HEK293T (cell line): ENCODE measurements at regions not wholly inside any gene's neighbourhood (a gene's known extent, or its start where the extent isn't known, plus 50 kb on each side); places are given as distances from the start of the nearest gene placed in this dataset.

ENCODE experiments used
- CTCF ChIA-PET: fragments of 350-600 bp; formaldehyde crosslinking; extraction: SDS; loops from one replicate; lab custom pipeline; 2021; ENCODE audit warnings: antibody characterized with exemption, inconsistent platforms; lab: Yijun Ruan, JAX
- POLR2A ChIA-PET: fragments of 350-600 bp; formaldehyde crosslinking; extraction: SDS; loops from one replicate; lab custom pipeline; 2020; ENCODE audit warnings: antibody characterized with exemption, inconsistent platforms; lab: Yijun Ruan, JAX
- DNase-seq: peaks from one replicate; pipeline ENCODE4 v3.0.0; 2012; ENCODE audit warnings: mixed read lengths; ENCODE audit errors: extremely low spot score
- ARNT ChIP-seq: fragments of 450-650 bp; IDR thresholded peaks from 2 replicates; pipeline ENCODE4 v1.6.1; 2017; ENCODE audit warnings: mild to moderate bottlenecking
- BHLHE40 ChIP-seq: fragments of 450-650 bp; IDR thresholded peaks from 2 replicates; pipeline ENCODE4 v1.6.1; 2016; ENCODE audit warnings: mild to moderate bottlenecking, moderate library complexity, borderline replicate concordance
- CTBP1 ChIP-seq: fragments of 450-650 bp; IDR thresholded peaks from 2 replicates; pipeline ENCODE4 v1.6.1; 2016; ENCODE audit warnings: borderline replicate concordance
- ELF4 ChIP-seq: fragments of 450-650 bp; IDR thresholded peaks from 2 replicates; pipeline ENCODE4 v1.6.1; 2017; ENCODE audit warnings: antibody characterized with exemption
- FOXA1 ChIP-seq: fragments of 450-650 bp; IDR thresholded peaks from 2 replicates; pipeline ENCODE4 v1.6.1; 2016; ENCODE audit warnings: mild to moderate bottlenecking
- FOXK2 ChIP-seq: fragments of 450-650 bp; IDR thresholded peaks from 2 replicates; pipeline ENCODE4 v1.6.1; 2016; ENCODE audit warnings: mild to moderate bottlenecking
- FOXM1 ChIP-seq: fragments of 450-650 bp; IDR thresholded peaks from 2 replicates; pipeline ENCODE4 v1.6.1; 2017; ENCODE audit warnings: mild to moderate bottlenecking, borderline replicate concordance
- HDGF ChIP-seq: fragments of 450-650 bp; IDR thresholded peaks from 2 replicates; pipeline ENCODE4 v1.6.1; 2017; ENCODE audit warnings: antibody characterized with exemption, borderline replicate concordance
- L3MBTL2 ChIP-seq: fragments of 450-650 bp; conservative IDR thresholded peaks from 2 replicates; pipeline ENCODE4 v1.6.1; 2016; ENCODE audit warnings: mild to moderate bottlenecking
- LEF1 ChIP-seq: fragments of 450-650 bp; IDR thresholded peaks from 2 replicates; pipeline ENCODE4 v1.6.1; 2017; ENCODE audit warnings: mild to moderate bottlenecking, borderline replicate concordance
- NFRKB ChIP-seq: fragments of 450-650 bp; IDR thresholded peaks from 2 replicates; pipeline ENCODE4 v1.6.1; 2016; ENCODE audit warnings: mild to moderate bottlenecking, moderate library complexity
- SP1 ChIP-seq: fragments of 450-650 bp; IDR thresholded peaks from 2 replicates; pipeline ENCODE4 v1.6.1; 2017
- SUZ12 ChIP-seq: fragments of 450-650 bp; IDR thresholded peaks from 2 replicates; pipeline ENCODE4 v1.6.1; 2016; ENCODE audit warnings: mild to moderate bottlenecking
- TARDBP ChIP-seq: fragments of 450-650 bp; IDR thresholded peaks from 2 replicates; pipeline ENCODE4 v1.6.1; 2016
- ZNF384 ChIP-seq: fragments of 450-650 bp; IDR thresholded peaks from 2 replicates; pipeline ENCODE4 v1.6.1; 2016
- TF ChIP-seq, protein P1 (sequence below): fragments of 450-650 bp; IDR thresholded peaks from 2 replicates; pipeline ENCODE4 v1.6.1; 2016

DNA sequence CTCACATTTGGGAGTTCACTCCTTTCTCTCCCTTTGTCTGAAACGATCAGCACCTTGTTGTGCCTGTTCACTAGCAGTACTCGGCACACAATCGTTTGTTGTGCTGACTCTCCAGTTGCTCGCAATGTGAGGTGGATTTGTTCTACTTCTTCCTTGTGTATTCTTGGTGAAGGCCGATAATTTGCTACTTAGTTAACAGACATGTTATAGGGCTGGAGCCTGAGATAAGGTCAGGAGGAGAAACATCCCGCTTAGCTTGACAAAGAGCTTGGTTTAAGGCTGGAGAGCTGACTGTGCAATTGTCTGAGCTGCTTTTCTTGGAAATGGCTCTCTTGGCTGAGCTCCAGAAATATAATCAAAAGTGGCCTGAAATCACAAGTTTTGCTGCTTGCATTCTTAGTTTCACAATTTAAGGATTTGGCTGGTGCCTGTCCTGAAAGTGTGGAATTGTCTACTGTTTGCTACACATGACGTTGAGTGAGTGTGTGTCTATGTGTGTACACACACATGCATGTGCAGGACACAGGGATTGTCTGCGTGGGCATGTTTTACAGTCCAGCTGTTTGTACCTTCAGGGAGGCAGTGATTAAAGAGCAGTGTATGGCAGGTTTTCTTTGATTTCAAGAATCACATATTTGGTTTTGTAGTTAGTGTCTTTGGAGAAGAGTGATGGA is 77.7 kb downstream of the ARF6 start:
- CTCF ChIA-PET: interaction anchor here (1.4 kb wide), 1 partner anchor 108 kb away, joined by 4 read pairs; no protein-coding TSS in a partner anchor
- POLR2A ChIA-PET: interaction anchor here (0.6 to 2.9 kb wide), 12 partner anchors 9 to 108 kb away, joined by 3 to 14 read pairs (median 4); partner anchors contain the start of gene ARF6
- peak; percentile 32 for DNase-seq
- TF ChIP-seq NFRKB (no peak), L3MBTL2 (no peak), ELF4 (no peak), BHLHE40 (no peak), FOXA1 (no peak), ARNT (no peak)
- TF ChIP-seq, protein P1, sequence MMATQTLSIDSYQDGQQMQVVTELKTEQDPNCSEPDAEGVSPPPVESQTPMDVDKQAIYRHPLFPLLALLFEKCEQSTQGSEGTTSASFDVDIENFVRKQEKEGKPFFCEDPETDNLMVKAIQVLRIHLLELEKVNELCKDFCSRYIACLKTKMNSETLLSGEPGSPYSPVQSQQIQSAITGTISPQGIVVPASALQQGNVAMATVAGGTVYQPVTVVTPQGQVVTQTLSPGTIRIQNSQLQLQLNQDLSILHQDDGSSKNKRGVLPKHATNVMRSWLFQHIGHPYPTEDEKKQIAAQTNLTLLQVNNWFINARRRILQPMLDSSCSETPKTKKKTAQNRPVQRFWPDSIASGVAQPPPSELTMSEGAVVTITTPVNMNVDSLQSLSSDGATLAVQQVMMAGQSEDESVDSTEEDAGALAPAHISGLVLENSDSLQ: no peak

DNA sequence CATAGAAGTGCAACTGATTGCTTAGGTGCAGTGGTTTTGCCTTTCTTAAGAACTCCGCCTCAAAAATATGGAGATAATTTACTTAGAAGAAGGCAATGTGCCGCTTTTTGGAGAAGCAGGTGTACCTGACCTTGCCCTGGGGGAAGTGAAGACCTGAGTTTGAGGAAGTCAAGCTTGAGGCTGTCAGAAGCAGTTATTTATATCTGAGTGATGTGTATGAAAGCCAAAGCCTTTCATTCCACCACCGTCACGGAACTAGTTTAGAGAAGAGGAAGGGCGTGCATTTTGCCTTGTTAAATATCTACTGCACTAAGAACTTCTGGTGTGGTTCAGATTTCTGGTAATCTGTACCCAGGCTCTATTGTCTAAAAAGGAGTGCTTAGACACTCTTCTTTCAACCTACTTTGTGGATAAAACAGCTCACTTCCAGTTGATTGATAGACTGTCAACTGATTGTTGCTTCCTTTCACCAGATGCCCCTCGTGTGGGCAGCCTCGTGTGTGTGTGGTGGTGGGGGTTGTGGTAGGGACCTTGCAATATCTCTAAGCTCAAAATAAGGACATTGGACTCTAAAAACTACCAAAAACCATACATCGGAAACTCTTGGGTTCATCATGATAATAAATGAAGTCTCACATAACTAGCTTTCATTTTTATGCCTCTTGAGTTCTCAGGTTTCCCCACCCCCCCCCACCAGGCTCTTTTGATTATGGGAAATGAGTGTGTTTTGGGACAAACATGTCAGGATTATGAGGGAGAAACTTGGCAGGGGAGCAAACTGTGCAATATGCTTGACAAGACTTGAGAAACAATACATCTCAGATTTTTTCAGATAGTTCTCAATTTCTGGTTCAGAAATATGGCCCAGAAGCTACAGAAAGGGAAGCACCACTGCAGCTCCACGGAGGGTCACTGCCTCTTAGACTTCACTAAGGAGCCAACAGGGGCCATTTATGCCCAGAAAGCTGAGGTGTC is 78.6 kb downstream of the ARF6 start:
- ChIA-PET POLR2A (interaction anchor here (0.7 to 2.9 kb wide), 12 partner anchors 10 to 109 kb away, joined by 3 to 14 read pairs (median 4); partner anchors contain the start of gene ARF6), CTCF (interaction anchor here (0.6 to 1.4 kb wide), 4 partner anchors 92 to 1116 kb away, joined by 3 to 4 read pairs (median 4); no protein-coding TSS in a partner anchor)
- DNase-seq: no peak
- TF ChIP-seq L3MBTL2: peak; percentile 71
- no peak for TF ChIP-seq HDGF
- TF ChIP-seq, protein P1: peak; percentile 53

DNA sequence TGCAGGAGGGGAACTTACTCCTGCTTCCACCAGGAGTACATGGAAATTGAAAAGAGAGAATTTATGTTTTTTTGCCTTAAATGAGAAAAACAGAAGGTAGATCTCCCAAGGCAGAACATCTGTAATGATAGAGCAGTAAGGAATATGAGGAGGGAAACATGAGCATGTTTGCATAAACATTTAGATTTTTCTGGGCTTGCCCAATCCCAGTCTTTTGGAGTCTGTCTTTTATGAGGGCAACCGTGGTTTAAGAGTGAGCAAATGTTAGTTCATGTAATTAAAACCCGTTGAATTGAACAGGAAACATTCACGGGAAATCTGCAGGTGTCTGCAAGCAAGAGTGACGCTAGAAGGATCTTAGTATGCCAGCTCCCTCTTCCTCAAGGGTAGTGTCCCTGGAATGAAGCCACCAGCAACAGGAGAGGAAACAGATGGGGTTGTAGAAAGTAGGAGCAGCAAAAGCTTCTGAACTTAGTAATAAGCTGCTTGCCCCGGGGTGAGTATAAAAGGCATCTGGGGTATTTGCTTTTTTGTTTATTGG is 79.3 kb downstream of the ARF6 start:
- TF ChIP-seq NFRKB (no peak), FOXK2 (no peak), TARDBP (no peak), BHLHE40 (no peak), SUZ12 (no peak), FOXM1 (no peak), HDGF (no peak), ARNT (no peak), LEF1 (no peak), ELF4 (no peak), L3MBTL2 (no peak)
- TF ChIP-seq, protein P1: no peak
- DNase-seq: no peak
- ChIA-PET POLR2A (interaction anchor here (0.6 to 2.9 kb wide), 7 partner anchors 10 to 249 kb away, joined by 3 to 14 read pairs (median 5); partner anchors contain the start of gene ARF6), CTCF (interaction anchor here (0.6 to 1.3 kb wide), 3 partner anchors 92 to 1117 kb away, joined by 3 to 4 read pairs (median 4); no protein-coding TSS in a partner anchor)

DNA sequence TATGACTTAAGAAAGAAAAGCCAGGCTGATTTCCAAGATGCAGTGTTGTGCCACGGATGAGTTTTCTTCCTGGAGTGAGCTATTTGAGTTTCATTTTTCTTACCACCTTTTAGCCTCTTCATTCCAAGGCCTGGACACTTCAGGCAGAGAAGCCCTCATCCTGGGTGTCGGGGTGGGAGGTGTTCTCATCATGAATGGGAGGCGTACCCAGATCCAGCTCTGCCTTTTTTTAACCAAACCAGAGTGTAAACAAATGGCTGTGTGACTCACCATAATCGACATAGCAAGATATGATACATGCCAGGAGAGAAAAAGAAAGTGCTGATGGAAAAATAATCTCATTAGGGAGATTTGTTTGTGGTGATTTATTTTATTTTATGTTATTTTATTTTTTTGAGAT is 79.9 kb downstream of the ARF6 start:
- TF ChIP-seq FOXM1 (no peak), FOXA1 (no peak), SP1 (no peak), BHLHE40 (no peak), ZNF384 (no peak), TARDBP (no peak), SUZ12 (no peak), HDGF (no peak)
- TF ChIP-seq, protein P1: no peak
- no peak for DNase-seq
- ChIA-PET POLR2A (interaction anchor here (0.6 to 2.9 kb wide), 7 partner anchors 11 to 249 kb away, joined by 3 to 14 read pairs (median 5); partner anchors contain the start of gene ARF6), CTCF (no interaction called here)

DNA sequence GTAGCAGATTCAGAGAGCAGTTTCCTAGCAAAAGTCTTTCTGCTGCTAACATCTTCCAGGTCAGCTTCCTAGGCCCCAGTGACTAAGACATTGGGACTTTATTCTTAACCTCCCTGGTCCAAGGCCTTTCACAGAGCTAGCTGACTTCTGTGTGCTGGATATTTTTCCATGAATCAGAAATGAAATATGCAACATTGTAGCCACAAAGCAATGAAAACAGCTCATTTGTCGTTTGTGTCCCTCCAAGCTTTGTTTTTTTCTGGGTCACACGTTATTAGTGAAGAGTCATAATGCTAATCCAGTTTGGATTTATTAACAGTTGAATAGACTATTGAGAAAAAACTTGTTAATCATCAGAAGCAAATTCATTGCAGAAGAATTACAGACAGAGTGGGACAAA is 82.4 kb downstream of the ARF6 start:
- no peak for TF ChIP-seq HDGF
- no peak for TF ChIP-seq FOXM1
- no peak for TF ChIP-seq ARNT
- TF ChIP-seq CTBP1: no peak
- TF ChIP-seq SUZ12: no peak
- TF ChIP-seq, protein P1: no peak
- no peak for TF ChIP-seq FOXK2
- no peak for TF ChIP-seq FOXA1
- no peak for TF ChIP-seq L3MBTL2
- TF ChIP-seq ELF4: no peak
- TF ChIP-seq SP1: no peak
- no peak for TF ChIP-seq ZNF384
- no peak for TF ChIP-seq LEF1
- TF ChIP-seq BHLHE40: no peak
- no peak for TF ChIP-seq TARDBP
- TF ChIP-seq NFRKB: no peak
- no peak for DNase-seq
- CTCF ChIA-PET: interaction anchor here (1.2 kb wide), 1 partner anchor 113 kb away, joined by 4 read pairs; no protein-coding TSS in a partner anchor
- POLR2A ChIA-PET: interaction anchor here (1.4 kb wide), 1 partner anchor 25 kb away, joined by 4 read pairs; no protein-coding TSS in a partner anchor
